Activated CD8-positive, alpha-beta T cell treated with anti-CD3 and anti-CD28 coated beads, Interleukin-2, amount 10 ng/mL, durations not matched to agents 7 days and 5 days (primary cell): ENCODE measurements at regions not wholly inside any gene's neighbourhood (a gene's known extent, or its start where the extent isn't known, plus 50 kb on each side); places are given as distances from the start of the nearest gene placed in this dataset.
"Not testable (repeated sequence)": the region's sequence is repeated elsewhere in the genome, so short reads cannot be mapped to it uniquely, and the experiment has no call there.

Source experiments
- ATAC-seq: fragments of 150-1000 bp; cut with Tn5 transposase; one replicate; pipeline ENCODE4 v1.10.0; 2021; ENCODE audit warnings: moderate library complexity
- CTCF ChIA-PET: fragments of 350-600 bp; sonication (Branson Sonifier 250); formaldehyde crosslinking; loops from one replicate; lab custom pipeline; 2021; ENCODE audit warnings: antibody characterized with exemption; lab: Charles Lee
- POLR2A ChIA-PET: fragments of 350-600 bp; sonication (Branson Sonifier 250); formaldehyde crosslinking; loops from one replicate; lab custom pipeline; 2021; ENCODE audit warnings: antibody characterized with exemption; lab: Charles Lee
- DNase-seq: peaks from one replicate; pipeline ENCODE4 v3.0.0-alpha.2; 2020
- H3K27ac Mint-ChIP-seq: one replicate; pipeline ENCODE4 v1.8.0; 2021; ENCODE audit warnings: mild to moderate bottlenecking, mixed read lengths
- H3K27me3 Mint-ChIP-seq: one replicate; pipeline ENCODE4 v1.8.0; 2021; ENCODE audit warnings: low read depth, mixed read lengths
- H3K36me3 Mint-ChIP-seq: one replicate; pipeline ENCODE4 v1.8.0; 2021; ENCODE audit warnings: low read depth, mixed read lengths
- H3K4me1 Mint-ChIP-seq: one replicate; pipeline ENCODE4 v1.8.0; 2021; ENCODE audit warnings: low read depth, mixed read lengths
- H3K4me3 Mint-ChIP-seq: one replicate; pipeline ENCODE4 v1.8.0; 2021; ENCODE audit warnings: mild to moderate bottlenecking, mixed read lengths
- H3K9me3 Mint-ChIP-seq: one replicate; pipeline ENCODE4 v1.8.0; 2022; ENCODE audit warnings: mixed read lengths; ENCODE audit not compliant: insufficient read depth

- CTCF ChIA-PET, ATAC-seq, H3K4me1 Mint-ChIP-seq, H3K9me3 Mint-ChIP-seq, H3K36me3 Mint-ChIP-seq, H3K4me3 Mint-ChIP-seq, DNase-seq, POLR2A ChIA-PET, H3K27ac Mint-ChIP-seq: not testable (repeated sequence)
- peaks cover 20% of the 10 kb centered on the region for H3K27me3 Mint-ChIP-seq
Observed at GRCh38 chr2:31783446-31784091, 202.8 kb upstream of the SRD5A2 start.

GRCh38 chr2:31778153-31778552, 197.4 kb upstream of the SRD5A2 start:
- ATAC-seq, result no peak

DNA sequence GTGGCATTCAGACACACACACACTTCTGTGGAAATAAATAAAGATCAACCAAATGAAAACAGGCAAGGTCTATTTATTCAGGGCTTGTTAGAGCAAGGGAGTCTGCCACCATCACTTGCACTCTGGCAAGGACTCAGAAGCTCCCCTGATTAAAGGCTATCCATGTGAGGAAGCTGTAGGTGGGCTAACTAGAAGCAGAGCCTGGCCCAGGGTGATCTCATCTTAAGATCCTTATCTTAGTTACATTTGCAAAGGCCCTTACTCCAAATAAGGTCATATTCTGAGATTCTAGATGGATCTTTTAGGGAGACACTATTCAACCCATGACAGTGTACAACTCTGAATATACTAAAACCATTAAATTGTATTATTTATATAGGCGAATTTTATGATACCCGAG, 190.0 kb upstream of the SRD5A2 start:
- ChIA-PET CTCF (no interaction called here), POLR2A (no interaction called here)
- H3K27ac Mint-ChIP-seq, result no peak overlapping the region
- H3K4me1 Mint-ChIP-seq, result no peaks in the 10 kb centered on the region
- peaks cover 4% of the 10 kb centered on the region for H3K27me3 Mint-ChIP-seq
- H3K4me3 Mint-ChIP-seq, result no peak overlapping the region
- H3K9me3 Mint-ChIP-seq, result no peaks in the 10 kb centered on the region
- no peak for ATAC-seq
- DNase-seq, result no peak
- H3K36me3 Mint-ChIP-seq, result no peaks in the 10 kb centered on the region

More at GRCh38 chr2:31778153-31778552, 197.4 kb upstream of the SRD5A2 start:
- no peak for DNase-seq
- Mint-ChIP-seq H3K36me3 (no peaks in the 10 kb centered on the region), H3K27me3 (peaks cover 24% of the 10 kb centered on the region), H3K4me3 (no peak overlapping the region), H3K9me3 (no peaks in the 10 kb centered on the region), H3K27ac (no peak overlapping the region), H3K4me1 (no peaks in the 10 kb centered on the region)
- CTCF ChIA-PET, result no interaction called here
- POLR2A ChIA-PET, result no interaction called here

DNA sequence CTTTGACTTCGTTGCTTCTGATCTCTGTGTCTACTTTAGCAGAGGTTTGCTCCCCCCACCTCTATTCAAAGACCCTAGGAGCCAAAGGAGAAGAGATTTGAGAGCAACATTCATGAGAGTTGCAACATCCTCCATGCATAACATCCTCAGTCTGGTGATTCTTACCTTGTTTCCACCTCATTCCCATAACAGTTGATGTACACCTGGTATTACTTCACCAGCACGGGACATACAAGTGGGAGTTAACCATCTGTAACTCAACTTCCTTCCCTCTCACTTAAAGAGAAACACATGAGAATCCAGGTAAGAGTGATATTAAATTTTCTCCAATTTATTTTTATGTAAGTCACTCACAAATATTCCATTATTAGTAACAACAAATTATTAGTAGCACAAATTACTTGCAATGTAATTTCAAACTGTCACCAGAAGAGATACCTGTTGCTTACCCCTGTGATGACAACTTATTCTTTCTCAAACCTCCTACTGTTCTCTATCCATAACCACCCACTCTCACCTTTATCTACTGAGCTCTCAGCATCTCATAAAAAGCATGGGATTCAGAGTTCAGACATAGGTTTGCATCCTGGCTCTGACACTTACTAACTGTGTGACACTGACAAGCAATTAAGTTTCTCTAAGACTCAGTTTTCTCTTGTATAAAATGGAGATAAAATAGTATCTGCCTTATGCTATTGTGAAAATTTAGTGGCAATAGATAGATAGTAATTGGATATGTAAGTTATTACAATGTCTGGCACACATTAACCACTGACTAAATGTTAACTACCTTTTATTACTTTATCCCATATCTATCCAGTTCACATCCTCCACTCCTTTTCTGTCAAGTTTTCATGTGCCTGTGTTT, 184.6 kb upstream of the SRD5A2 start:
- Mint-ChIP-seq H3K4me3 (no peak overlapping the region), H3K36me3 (no peaks in the 10 kb centered on the region), H3K4me1 (no peaks in the 10 kb centered on the region), H3K27ac (no peak overlapping the region), H3K27me3 (no peaks in the 10 kb centered on the region), H3K9me3 (peaks cover 4% of the 10 kb centered on the region)
- DNase-seq (no peak), ATAC-seq (no peak)
- CTCF ChIA-PET, result no interaction called here
- POLR2A ChIA-PET, result no interaction called here

GRCh38 chr2:31764169-31764568, 183.4 kb upstream of the SRD5A2 start:
- Mint-ChIP-seq H3K4me3 (no peak overlapping the region), H3K9me3 (peaks cover 4% of the 10 kb centered on the region), H3K27ac (no peak overlapping the region), H3K36me3 (no peaks in the 10 kb centered on the region), H3K4me1 (no peaks in the 10 kb centered on the region), H3K27me3 (no peaks in the 10 kb centered on the region)
- DNase-seq (no peak), ATAC-seq (no peak)
- POLR2A ChIA-PET, result no interaction called here
- CTCF ChIA-PET, result no interaction called here

GRCh38 chr2:31762085-31762484, 181.3 kb upstream of the SRD5A2 start:
- Mint-ChIP-seq H3K9me3 (peaks cover 4% of the 10 kb centered on the region), H3K36me3 (no peaks in the 10 kb centered on the region), H3K27me3 (peaks cover under 1% of the 10 kb centered on the region), H3K27ac (no peak overlapping the region), H3K4me1 (no peaks in the 10 kb centered on the region), H3K4me3 (no peak overlapping the region)
- ChIA-PET POLR2A (no interaction called here), CTCF (no interaction called here)
- ATAC-seq (no peak), DNase-seq (no peak)

DNA sequence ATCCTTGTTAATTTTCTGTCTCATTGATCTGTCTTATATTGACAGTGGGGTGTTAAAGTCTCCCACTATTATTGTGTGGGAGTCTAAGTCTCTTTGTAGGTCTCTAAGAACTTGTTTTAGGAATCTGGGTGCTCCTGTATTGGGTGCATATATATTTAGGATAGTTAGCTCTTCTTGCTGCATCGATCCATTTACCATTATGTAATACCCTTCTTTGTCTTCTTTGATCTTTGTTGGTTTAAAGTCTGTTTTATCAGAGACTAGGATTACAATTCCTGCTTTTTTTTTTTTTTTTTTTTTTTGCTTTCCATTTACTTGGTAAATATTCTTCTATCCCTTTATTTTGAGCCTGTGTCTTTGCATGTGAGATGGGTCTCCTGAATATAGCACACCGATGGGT, 176.6 kb upstream of the SRD5A2 start:
- H3K4me1 Mint-ChIP-seq, ATAC-seq, H3K27me3 Mint-ChIP-seq, H3K4me3 Mint-ChIP-seq, H3K27ac Mint-ChIP-seq, CTCF ChIA-PET, H3K36me3 Mint-ChIP-seq, DNase-seq, H3K9me3 Mint-ChIP-seq, POLR2A ChIA-PET: not testable (repeated sequence)

- ATAC-seq, CTCF ChIA-PET, H3K36me3 Mint-ChIP-seq, H3K27ac Mint-ChIP-seq, POLR2A ChIA-PET, H3K4me3 Mint-ChIP-seq, H3K27me3 Mint-ChIP-seq, DNase-seq, H3K4me1 Mint-ChIP-seq: not testable (repeated sequence)
- H3K9me3 Mint-ChIP-seq, result peaks cover 15% of the 10 kb centered on the region
Observed at GRCh38 chr2:31748746-31749145, 168.0 kb upstream of the SRD5A2 start.

DNA sequence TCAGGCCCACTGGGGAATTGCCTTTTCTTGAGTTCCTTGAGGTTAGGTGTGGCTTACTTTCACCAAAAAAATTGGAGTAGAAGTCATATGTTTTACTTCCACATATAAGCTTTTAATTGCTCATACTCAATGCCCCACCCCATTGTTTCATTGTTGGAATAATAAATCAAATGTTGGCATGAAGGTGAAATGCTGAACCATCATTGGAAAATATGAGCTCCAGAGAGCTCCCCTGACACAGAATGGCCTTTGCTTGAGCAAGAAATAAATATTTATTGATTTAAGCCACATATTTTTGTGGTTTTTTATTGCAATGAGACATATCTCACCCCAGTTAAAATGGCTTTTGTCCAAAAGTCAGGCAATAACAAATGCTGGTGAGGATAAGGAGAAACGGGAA, 167.3 kb upstream of the SRD5A2 start:
- CTCF ChIA-PET, result no interaction called here
- Mint-ChIP-seq H3K27ac (no peak overlapping the region), H3K9me3 (peaks cover 11% of the 10 kb centered on the region), H3K27me3 (no peaks in the 10 kb centered on the region), H3K4me3 (no peak overlapping the region), H3K36me3 (no peaks in the 10 kb centered on the region), H3K4me1 (no peaks in the 10 kb centered on the region)
- POLR2A ChIA-PET, result no interaction called here
- ATAC-seq (no peak), DNase-seq (no peak)

GRCh38 chr2:31739161-31739560, 158.4 kb upstream of the SRD5A2 start:
- H3K27ac Mint-ChIP-seq, result no peak overlapping the region
- H3K9me3 Mint-ChIP-seq, result no peaks in the 10 kb centered on the region
- no peak overlapping the region for H3K4me3 Mint-ChIP-seq
- H3K27me3 Mint-ChIP-seq, result peaks cover 7% of the 10 kb centered on the region
- no peak for ATAC-seq
- H3K36me3 Mint-ChIP-seq, result no peaks in the 10 kb centered on the region
- ChIA-PET POLR2A (no interaction called here), CTCF (no interaction called here)
- no peaks in the 10 kb centered on the region for H3K4me1 Mint-ChIP-seq
- DNase-seq, result no peak

DNA sequence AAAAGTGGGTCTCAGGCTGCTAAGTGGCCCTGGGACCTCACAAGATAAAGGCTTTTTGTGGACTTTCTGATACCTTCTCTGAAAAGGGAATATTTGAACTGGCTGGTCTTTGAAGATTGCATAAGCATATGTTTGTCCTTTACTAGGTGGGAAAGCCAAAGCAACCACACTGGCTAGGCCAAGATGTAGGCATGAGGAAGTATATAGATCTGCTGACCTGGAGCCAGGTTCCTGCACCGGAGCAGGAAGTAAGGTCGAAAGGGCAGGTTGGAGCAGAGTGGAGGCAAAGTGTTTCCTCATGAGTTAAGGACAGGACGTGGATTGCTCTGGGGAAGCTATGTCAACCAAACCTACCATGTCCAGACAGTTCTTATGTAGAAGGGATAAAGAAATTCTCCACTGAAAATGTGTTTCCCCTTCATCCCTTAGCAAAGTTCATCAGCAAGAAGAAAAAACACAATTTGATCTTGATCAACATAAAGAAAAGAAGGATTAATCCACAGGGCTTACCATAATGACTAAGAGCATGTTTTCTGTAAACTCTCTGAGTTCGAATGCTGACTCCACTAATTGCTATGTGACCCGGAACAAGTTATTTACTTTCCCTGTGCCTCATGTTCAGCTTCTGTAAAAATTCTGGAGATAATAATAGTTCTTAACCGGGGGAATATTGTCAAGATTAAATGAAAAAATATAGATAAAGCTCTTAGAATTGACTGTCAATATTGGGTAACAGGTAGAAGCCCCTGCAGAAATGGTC, 156.1 kb upstream of the SRD5A2 start:
- no peaks in the 10 kb centered on the region for H3K36me3 Mint-ChIP-seq
- no peak for DNase-seq
- ChIA-PET CTCF (no interaction called here), POLR2A (no interaction called here)
- H3K9me3 Mint-ChIP-seq, result no peaks in the 10 kb centered on the region
- H3K27ac Mint-ChIP-seq, result no peak overlapping the region
- peaks cover 7% of the 10 kb centered on the region for H3K27me3 Mint-ChIP-seq
- H3K4me1 Mint-ChIP-seq, result no peaks in the 10 kb centered on the region
- no peak for ATAC-seq
- H3K4me3 Mint-ChIP-seq, result no peak overlapping the region

- ChIA-PET CTCF (no interaction called here), POLR2A (no interaction called here)
- Mint-ChIP-seq H3K36me3 (no peaks in the 10 kb centered on the region), H3K9me3 (peaks cover 4% of the 10 kb centered on the region), H3K27ac (no peak overlapping the region), H3K27me3 (peaks cover 7% of the 10 kb centered on the region), H3K4me3 (no peak overlapping the region), H3K4me1 (no peaks in the 10 kb centered on the region)
- ATAC-seq (no peak), DNase-seq (no peak)
Observed at GRCh38 chr2:31735716-31736115, 155.0 kb upstream of the SRD5A2 start.
